ENCODE measurements at regions not wholly inside any gene's neighbourhood (a gene's known extent, or its start where the extent isn't known, plus 50 kb on each side); places are given as distances from the start of the nearest gene placed in this dataset.

DNA sequence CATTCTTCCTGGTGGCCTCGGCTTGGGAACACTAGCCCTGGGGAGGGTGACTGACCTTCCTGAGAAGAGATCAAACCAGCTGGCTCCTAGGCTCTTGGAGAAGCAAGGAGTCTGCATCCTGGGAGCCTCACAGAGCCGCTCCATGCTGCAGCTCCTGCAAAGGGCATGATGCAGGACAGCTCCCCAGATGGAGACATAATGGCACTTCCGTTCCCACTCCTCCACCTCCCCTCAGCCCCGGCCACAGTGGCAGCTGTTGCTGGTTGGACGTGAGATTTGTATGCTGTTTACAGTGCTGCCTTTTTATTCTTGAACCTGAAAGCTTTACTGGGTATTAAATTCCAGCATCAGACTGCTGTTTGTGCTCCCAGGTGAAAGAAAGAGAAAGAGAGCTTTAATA lies 83.7 kb upstream of the CTTNBP2NL start:
- in situ Hi-C loops (cut with MboI; ENCODE audit: low sequenced_read_pairs, unreplicated experiment), result no loop called here

DNA sequence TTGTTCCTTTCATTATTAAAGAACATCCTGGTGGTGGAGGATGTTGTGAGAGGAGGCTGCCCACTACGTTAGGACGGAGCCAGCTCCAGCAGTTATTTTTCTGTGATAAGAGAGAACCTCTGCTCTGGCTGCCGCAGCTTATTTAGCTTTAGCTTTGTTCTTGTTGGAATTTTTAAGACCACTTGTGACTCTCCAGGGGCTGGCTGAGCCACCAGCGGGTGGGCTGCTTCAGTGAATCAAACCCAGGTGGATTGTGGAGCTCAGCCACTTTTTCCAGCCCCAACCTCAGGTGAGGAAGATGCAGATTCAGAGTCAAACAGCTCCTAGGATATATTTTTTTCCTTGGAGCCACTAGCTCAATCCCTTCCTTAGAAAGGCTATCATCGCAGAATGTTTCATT lies 83.1 kb upstream of the CTTNBP2NL start:
- TF ChIP-seq, protein P1, sequence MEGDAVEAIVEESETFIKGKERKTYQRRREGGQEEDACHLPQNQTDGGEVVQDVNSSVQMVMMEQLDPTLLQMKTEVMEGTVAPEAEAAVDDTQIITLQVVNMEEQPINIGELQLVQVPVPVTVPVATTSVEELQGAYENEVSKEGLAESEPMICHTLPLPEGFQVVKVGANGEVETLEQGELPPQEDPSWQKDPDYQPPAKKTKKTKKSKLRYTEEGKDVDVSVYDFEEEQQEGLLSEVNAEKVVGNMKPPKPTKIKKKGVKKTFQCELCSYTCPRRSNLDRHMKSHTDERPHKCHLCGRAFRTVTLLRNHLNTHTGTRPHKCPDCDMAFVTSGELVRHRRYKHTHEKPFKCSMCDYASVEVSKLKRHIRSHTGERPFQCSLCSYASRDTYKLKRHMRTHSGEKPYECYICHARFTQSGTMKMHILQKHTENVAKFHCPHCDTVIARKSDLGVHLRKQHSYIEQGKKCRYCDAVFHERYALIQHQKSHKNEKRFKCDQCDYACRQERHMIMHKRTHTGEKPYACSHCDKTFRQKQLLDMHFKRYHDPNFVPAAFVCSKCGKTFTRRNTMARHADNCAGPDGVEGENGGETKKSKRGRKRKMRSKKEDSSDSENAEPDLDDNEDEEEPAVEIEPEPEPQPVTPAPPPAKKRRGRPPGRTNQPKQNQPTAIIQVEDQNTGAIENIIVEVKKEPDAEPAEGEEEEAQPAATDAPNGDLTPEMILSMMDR (IDR thresholded peaks at IDR 0.05; ENCODE audit: borderline replicate concordance, control extremely low read depth, extremely low read depth, insufficient read depth, missing control alignments), result no peak
- in situ Hi-C loops (cut with MboI; ENCODE audit: low sequenced_read_pairs, unreplicated experiment), result no loop called here

More for the DNA sequence above, 83.7 kb upstream of the CTTNBP2NL start:
- TF ChIP-seq, protein P1 (IDR thresholded peaks at IDR 0.05; ENCODE audit: borderline replicate concordance, control extremely low read depth, extremely low read depth, insufficient read depth, missing control alignments), result no peak
- DNase-seq (ENCODE audit: low spot score), result no peak

GRCh38 chr1:112316254-112316913 lies 79.6 kb upstream of the CTTNBP2NL start:
- no peak for DNase-seq (ENCODE audit: low spot score)
- in situ Hi-C loops (cut with MboI; ENCODE audit: low sequenced_read_pairs, unreplicated experiment), result no loop called here
- TF ChIP-seq, protein P1 (IDR thresholded peaks at IDR 0.05; ENCODE audit: borderline replicate concordance, control extremely low read depth, extremely low read depth, insufficient read depth, missing control alignments), result no peak

More for the DNA sequence above, 83.1 kb upstream of the CTTNBP2NL start:
- DNase-seq (ENCODE audit: low spot score), result no peak

GRCh38 chr1:112317140-112317539 lies 78.9 kb upstream of the CTTNBP2NL start:
- DNase-seq (ENCODE audit: low spot score), result no peak
- in situ Hi-C loops (cut with MboI; ENCODE audit: low sequenced_read_pairs, unreplicated experiment), result no loop called here
- TF ChIP-seq, protein P1 (IDR thresholded peaks at IDR 0.05; ENCODE audit: borderline replicate concordance, control extremely low read depth, extremely low read depth, insufficient read depth, missing control alignments), result no peak

- TF ChIP-seq, protein P1 (IDR thresholded peaks at IDR 0.05; ENCODE audit: borderline replicate concordance, control extremely low read depth, extremely low read depth, insufficient read depth, missing control alignments), result no peak
- no peak for DNase-seq (ENCODE audit: low spot score)
- in situ Hi-C loops (cut with MboI; ENCODE audit: low sequenced_read_pairs, unreplicated experiment), result no loop called here
Measured at GRCh38 chr1:112317611-112318062, 78.4 kb upstream of the CTTNBP2NL start.

- TF ChIP-seq, protein P1 (IDR thresholded peaks at IDR 0.05; ENCODE audit: borderline replicate concordance, control extremely low read depth, extremely low read depth, insufficient read depth, missing control alignments), result no peak
- in situ Hi-C loops (cut with MboI; ENCODE audit: low sequenced_read_pairs, unreplicated experiment), result no loop called here
- DNase-seq (ENCODE audit: low spot score), result no peak
Measured at GRCh38 chr1:112318263-112318662, 77.8 kb upstream of the CTTNBP2NL start.

Data from GM13976 (cell line).